Neural cell (in vitro differentiated cells): ENCODE measurements at regions not wholly inside any gene's neighbourhood (a gene's known extent, or its start where the extent isn't known, plus 50 kb on each side); places are given as distances from the start of the nearest gene placed in this dataset.
A peak's percentile ranks its signal among the peaks of the same experiment; 100 is the strongest.

Source experiments
- H2AFZ ChIP-seq: fragments of 200-600, 300-800 bp; sonication (generic), shearing (Covaris generic); 2 replicates; pipeline ENCODE4 v1.6.0; 2014; ENCODE audit warnings: low read depth, mild to moderate bottlenecking, antibody characterized with exemption, low read length, moderate library complexity
- H3F3A ChIP-seq: fragments of 200-600 bp; shearing (Covaris generic); 2 replicates; pipeline ENCODE4 v1.6.1; 2016; ENCODE audit warnings: mild to moderate bottlenecking, moderate library complexity, mixed read lengths, antibody characterized with exemption, low read length; ENCODE audit not compliant: insufficient read depth, poor library complexity, severe bottlenecking
- H3K27ac ChIP-seq: fragments of 200-600, 300-800 bp; sonication (generic), shearing (Covaris generic); 2 replicates; pipeline ENCODE4 v1.5.1; 2014; ENCODE audit warnings: mild to moderate bottlenecking, low read length, moderate library complexity
- H3K27me3 ChIP-seq: fragments of 300-800, 200-600 bp; sonication (generic), shearing (Covaris generic); 2 replicates; pipeline ENCODE4 v1.6.0; 2014; ENCODE audit warnings: mild to moderate bottlenecking, low read depth, low read length, moderate library complexity; ENCODE audit not compliant: insufficient read depth
- H3K36me3 ChIP-seq: fragments of 300-800, 200-600 bp; sonication (generic), shearing (Covaris generic); 2 replicates; pipeline ENCODE4 v1.5.1; 2014; ENCODE audit warnings: mild to moderate bottlenecking, antibody characterized with exemption, low read length, moderate library complexity; ENCODE audit not compliant: insufficient read depth
- H3K4me2 ChIP-seq: fragments of 300-800, 200-600 bp; sonication (generic), shearing (Covaris generic); 2 replicates; pipeline ENCODE4 v1.6.0; 2014; ENCODE audit warnings: mild to moderate bottlenecking, low read length
- H3K4me3 ChIP-seq: fragments of 300-800, 200-600 bp; sonication (generic), shearing (Covaris generic); 2 replicates; pipeline ENCODE4 v1.5.1; 2014; ENCODE audit warnings: mild to moderate bottlenecking, low read length, moderate library complexity
- H3K79me2 ChIP-seq: fragments of 200-600 bp; shearing (Covaris generic); replicated peaks from 2 replicates; pipeline ENCODE4 v1.6.0; 2014; ENCODE audit warnings: mild to moderate bottlenecking, low read length, moderate library complexity; ENCODE audit not compliant: insufficient read depth
- H3K9ac ChIP-seq: fragments of 300-800, 200-600 bp; sonication (generic), shearing (Covaris generic); 2 replicates; pipeline ENCODE4 v1.6.1; 2016; ENCODE audit warnings: mild to moderate bottlenecking, low read length, mixed read lengths
- H3K9me2 ChIP-seq: fragments of 200-600 bp; shearing (Covaris generic); 2 replicates; pipeline ENCODE4 v1.6.1; 2016; ENCODE audit warnings: mild to moderate bottlenecking, low read length, mixed read lengths; ENCODE audit not compliant: insufficient read depth
- H3K9me3 ChIP-seq: fragments of 200-600, 300-800 bp; sonication (generic), shearing (Covaris generic); 2 replicates; pipeline ENCODE4 v1.6.1; 2016; ENCODE audit warnings: mild to moderate bottlenecking, mixed run types, low read length, moderate library complexity, mixed read lengths
- H4K20me1 ChIP-seq: fragments of 200-600 bp; shearing (Covaris generic); 2 replicates; pipeline ENCODE4 v1.6.1; 2016; ENCODE audit warnings: mild to moderate bottlenecking, mixed run types; ENCODE audit not compliant: insufficient read depth
- CTCF ChIP-seq: fragments of 450-650 bp; IDR thresholded peaks from 2 replicates; pipeline ENCODE4 v1.5.1; 2014; ENCODE audit warnings: antibody characterized with exemption, mild to moderate bottlenecking, moderate library complexity; ENCODE audit not compliant: poor library complexity, severe bottlenecking
- EP300 ChIP-seq: fragments of 450-650 bp; conservative IDR thresholded peaks from 2 replicates; pipeline ENCODE4 v1.6.1; 2014; ENCODE audit warnings: antibody characterized with exemption, mild to moderate bottlenecking, moderate library complexity; ENCODE audit not compliant: poor library complexity, severe bottlenecking
- MXI1 ChIP-seq: fragments of 450-650 bp; conservative IDR thresholded peaks from 2 replicates; pipeline ENCODE4 v1.6.1; 2014; ENCODE audit warnings: antibody characterized with exemption, mild to moderate bottlenecking; ENCODE audit not compliant: poor library complexity, severe bottlenecking
- POLR2AphosphoS5 ChIP-seq: IDR thresholded peaks from 2 replicates; pipeline ENCODE4 v1.6.1; 2012
- RAD21 ChIP-seq: fragments of 450-650 bp; conservative IDR thresholded peaks from 2 replicates; pipeline ENCODE4 v1.6.1; 2014; ENCODE audit warnings: antibody characterized with exemption, mild to moderate bottlenecking, moderate library complexity
- TAF1 ChIP-seq: IDR thresholded peaks from 2 replicates; pipeline ENCODE4 v1.6.1; 2012; ENCODE audit warnings: low read depth
- TF ChIP-seq, protein P1 (sequence below): IDR thresholded peaks from 2 replicates; pipeline ENCODE4 v1.6.1; 2012; ENCODE audit warnings: borderline replicate concordance

GRCh38 chr7:97576043-97576442, 155.8 kb upstream of the TAC1 start:
- Histone ChIP-seq H3K4me3 (no peak overlapping the region), H3K4me2 (no peak overlapping the region), H3K9me2 (no peaks in the 10 kb centered on the region), H2AFZ (no peak overlapping the region), H3K79me2 (no peaks in the 10 kb centered on the region), H4K20me1 (no peaks in the 10 kb centered on the region), H3F3A (peaks cover 9% of the 10 kb centered on the region), H3K9me3 (no peaks in the 10 kb centered on the region), H3K27ac (no peak overlapping the region), H3K36me3 (no peaks in the 10 kb centered on the region), H3K27me3 (no peaks in the 10 kb centered on the region), H3K9ac (no peak overlapping the region)
- TF ChIP-seq MXI1 (no peak), CTCF (no peak), EP300 (no peak)

DNA sequence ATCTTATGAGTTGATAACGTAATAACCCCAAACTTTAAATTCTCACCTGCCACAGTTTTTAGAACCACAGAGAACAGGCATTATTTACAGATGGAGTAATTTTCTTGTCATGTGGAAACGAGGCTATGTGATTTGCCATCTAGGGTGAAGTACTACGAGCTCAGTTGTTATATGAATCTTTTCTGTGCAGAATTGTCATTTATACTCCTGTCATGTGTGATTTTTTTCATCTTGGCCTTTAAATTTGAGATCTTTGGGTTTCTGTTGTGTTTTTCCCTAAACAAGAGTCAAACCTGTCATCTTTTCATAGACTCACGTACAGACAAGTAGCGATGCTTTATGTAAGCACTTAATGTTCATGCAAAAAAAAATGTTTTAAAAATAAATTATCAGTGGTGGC, 153.7 kb upstream of the TAC1 start:
- Histone ChIP-seq H3K27ac (peak overlapping the region; percentile 64), H2AFZ (no peak overlapping the region), H3K36me3 (no peaks in the 10 kb centered on the region), H3K4me3 (no peak overlapping the region), H3K9me3 (peaks cover 4% of the 10 kb centered on the region), H3F3A (peaks cover 5% of the 10 kb centered on the region), H3K79me2 (no peaks in the 10 kb centered on the region), H3K4me2 (peak overlapping the region; percentile 11), H3K9ac (no peak overlapping the region), H3K27me3 (no peaks in the 10 kb centered on the region), H3K9me2 (no peaks in the 10 kb centered on the region), H4K20me1 (no peaks in the 10 kb centered on the region)
- no peak for TF ChIP-seq CTCF
- TF ChIP-seq, protein P1, sequence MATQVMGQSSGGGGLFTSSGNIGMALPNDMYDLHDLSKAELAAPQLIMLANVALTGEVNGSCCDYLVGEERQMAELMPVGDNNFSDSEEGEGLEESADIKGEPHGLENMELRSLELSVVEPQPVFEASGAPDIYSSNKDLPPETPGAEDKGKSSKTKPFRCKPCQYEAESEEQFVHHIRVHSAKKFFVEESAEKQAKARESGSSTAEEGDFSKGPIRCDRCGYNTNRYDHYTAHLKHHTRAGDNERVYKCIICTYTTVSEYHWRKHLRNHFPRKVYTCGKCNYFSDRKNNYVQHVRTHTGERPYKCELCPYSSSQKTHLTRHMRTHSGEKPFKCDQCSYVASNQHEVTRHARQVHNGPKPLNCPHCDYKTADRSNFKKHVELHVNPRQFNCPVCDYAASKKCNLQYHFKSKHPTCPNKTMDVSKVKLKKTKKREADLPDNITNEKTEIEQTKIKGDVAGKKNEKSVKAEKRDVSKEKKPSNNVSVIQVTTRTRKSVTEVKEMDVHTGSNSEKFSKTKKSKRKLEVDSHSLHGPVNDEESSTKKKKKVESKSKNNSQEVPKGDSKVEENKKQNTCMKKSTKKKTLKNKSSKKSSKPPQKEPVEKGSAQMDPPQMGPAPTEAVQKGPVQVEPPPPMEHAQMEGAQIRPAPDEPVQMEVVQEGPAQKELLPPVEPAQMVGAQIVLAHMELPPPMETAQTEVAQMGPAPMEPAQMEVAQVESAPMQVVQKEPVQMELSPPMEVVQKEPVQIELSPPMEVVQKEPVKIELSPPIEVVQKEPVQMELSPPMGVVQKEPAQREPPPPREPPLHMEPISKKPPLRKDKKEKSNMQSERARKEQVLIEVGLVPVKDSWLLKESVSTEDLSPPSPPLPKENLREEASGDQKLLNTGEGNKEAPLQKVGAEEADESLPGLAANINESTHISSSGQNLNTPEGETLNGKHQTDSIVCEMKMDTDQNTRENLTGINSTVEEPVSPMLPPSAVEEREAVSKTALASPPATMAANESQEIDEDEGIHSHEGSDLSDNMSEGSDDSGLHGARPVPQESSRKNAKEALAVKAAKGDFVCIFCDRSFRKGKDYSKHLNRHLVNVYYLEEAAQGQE: peak; percentile 68
- no peak for TF ChIP-seq TAF1
- peak; percentile 95 for TF ChIP-seq EP300
- peak; percentile 81 for TF ChIP-seq POLR2AphosphoS5

DNA sequence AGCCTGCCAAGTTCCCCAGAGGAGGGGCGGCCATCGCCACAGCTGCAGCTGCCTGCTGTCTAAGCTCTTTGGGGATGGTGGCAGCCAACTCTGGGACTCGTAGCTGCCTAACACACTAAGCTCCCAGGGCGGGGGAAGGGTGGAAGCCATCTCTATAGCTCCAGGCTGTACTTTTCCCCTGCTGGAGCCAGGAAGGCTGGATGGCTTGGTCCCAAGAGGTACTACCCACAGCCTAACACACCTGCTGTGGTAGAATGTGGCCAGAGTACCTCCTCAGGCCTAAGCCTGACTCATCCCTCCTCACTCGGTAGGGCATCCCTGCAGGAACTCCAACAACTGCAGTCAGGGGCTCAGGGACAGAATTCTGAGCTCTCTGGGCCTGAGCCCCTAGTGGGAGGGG, 151.7 kb upstream of the TAC1 start:
- Histone ChIP-seq H3K27me3 (no peaks in the 10 kb centered on the region), H3K9me3 (peaks cover 10% of the 10 kb centered on the region), H3K9ac (no peak overlapping the region), H3K79me2 (no peaks in the 10 kb centered on the region), H3K9me2 (no peaks in the 10 kb centered on the region), H3F3A (peaks cover 5% of the 10 kb centered on the region), H3K27ac (no peak overlapping the region), H2AFZ (no peak overlapping the region), H3K36me3 (no peaks in the 10 kb centered on the region), H4K20me1 (no peaks in the 10 kb centered on the region), H3K4me3 (no peak overlapping the region), H3K4me2 (no peak overlapping the region)
- no peak for TF ChIP-seq RAD21
